CD4-positive, alpha-beta T cell treated with Interleukin-4 for 1 hour (primary cell): ENCODE measurements at regions not wholly inside any gene's neighbourhood (a gene's known extent, or its start where the extent isn't known, plus 50 kb on each side); places are given as distances from the start of the nearest gene placed in this dataset.

ENCODE experiments used
- DNase-seq, 2 donors: peaks; one replicate each; pipeline ENCODE4 v3.0.0-alpha.2; 2020 to 2022

- DNase-seq = no peak
Observed at GRCh38 chr12:58369576-58369975, 428.2 kb downstream of the ATP23 start.

GRCh38 chr12:58372298-58372697 lies 430.9 kb downstream of the ATP23 start:
- DNase-seq = no peak

- DNase-seq = no peak
Observed at GRCh38 chr12:58378028-58378427, 436.7 kb downstream of the ATP23 start.

DNA sequence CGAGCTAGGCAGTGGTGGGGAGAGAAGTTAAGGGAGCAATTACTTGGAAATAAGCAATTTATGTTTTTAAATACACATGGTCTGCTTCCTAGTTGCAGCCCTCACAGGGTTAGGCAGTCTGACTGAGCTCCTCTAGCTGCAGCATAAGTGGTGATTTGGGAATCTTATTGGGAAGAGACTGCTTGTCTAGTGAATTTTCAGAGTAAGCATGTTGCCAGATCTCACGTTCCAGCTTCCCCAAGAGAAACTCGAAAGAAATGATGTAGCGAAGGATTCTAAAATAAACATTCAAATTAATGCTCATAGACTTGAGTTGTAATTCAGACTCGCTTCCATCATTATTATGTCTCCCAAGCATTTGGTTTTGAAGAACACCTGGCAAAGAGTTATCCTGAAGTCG lies 440.2 kb downstream of the ATP23 start:
- no peak for DNase-seq

DNA sequence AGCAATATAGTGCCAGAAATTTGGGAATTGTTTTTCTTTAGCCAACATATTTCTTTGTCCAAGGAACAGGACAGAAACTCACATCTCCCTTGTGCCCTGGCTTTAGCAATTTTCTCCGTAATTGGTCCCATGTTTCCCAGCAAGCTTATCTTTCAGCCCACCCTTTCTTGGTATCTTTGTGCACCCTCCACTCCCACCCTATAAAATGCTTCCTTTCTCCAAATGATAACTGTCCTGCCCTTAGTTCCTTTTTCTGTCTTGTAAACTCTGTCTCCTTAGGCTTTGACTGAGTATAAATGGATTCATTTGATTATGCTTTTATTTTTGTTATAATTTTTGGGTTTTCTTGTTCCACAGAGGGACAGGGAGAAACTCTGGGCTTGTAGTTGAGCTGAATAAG lies 442.8 kb downstream of the ATP23 start:
- DNase-seq = no peak

DNA sequence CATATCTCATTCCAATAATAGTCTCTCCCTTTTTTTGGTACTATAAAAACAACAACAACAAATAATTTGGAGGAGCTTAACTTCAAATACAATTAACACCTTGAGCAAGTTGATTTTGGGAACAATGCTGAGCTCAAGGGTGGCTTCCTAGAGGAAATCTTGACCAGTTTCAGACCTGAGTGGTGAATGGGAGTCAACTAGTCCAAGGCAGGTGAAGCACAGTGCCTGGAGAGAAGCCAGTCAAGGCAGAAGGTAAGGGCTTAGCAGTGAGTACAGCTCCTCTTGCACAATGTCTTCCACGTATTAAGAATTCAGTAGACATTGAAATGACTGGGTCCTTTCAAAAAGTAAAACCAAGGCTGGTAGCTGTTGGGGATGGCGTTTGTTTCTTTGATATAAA lies 444.8 kb downstream of the ATP23 start:
- no peak for DNase-seq

- DNase-seq = no peak
Observed at GRCh38 chr12:58387199-58387598, 445.8 kb downstream of the ATP23 start.

GRCh38 chr12:58388261-58388660 lies 446.9 kb downstream of the ATP23 start:
- no peak for DNase-seq

DNA sequence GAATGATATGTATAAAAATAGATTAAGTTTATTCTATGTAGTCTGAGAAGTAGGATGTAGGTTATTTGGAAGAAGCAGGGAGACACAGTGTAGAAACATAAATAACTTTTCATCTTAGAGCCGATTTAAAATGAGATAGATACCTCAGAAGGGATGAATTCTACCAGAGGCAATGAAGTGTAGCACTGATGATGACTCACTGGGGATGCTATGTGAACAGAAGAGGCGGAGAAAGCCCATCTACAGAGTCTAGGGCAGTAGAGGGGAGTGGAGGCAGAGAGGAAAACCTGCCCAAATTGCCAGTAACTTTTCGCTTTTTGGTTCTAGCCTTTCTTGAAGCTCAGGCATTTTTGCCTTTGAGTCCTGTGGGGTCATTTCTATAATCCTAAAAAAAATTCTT lies 451.8 kb downstream of the ATP23 start:
- no peak for DNase-seq

DNA sequence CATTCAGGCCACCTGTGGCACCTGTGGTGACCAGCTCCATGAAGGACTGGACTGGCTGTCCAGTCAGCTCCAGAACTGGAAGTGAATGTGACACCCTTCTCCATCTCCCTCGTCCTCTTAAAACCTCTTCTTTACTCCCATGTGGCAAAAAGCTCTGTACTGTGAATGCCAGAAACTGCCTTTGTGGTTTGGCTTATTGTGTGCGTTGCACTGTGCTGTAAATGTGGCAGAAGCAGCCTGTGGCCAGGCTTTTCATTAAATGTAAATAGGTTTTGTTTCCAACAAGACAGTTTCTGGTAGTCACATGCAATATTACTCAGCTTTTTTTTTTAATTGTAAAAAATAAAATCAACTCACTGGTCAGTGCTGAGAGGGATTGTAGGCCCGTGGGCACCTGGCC lies 453.7 kb downstream of the ATP23 start:
- DNase-seq = no peak

DNA sequence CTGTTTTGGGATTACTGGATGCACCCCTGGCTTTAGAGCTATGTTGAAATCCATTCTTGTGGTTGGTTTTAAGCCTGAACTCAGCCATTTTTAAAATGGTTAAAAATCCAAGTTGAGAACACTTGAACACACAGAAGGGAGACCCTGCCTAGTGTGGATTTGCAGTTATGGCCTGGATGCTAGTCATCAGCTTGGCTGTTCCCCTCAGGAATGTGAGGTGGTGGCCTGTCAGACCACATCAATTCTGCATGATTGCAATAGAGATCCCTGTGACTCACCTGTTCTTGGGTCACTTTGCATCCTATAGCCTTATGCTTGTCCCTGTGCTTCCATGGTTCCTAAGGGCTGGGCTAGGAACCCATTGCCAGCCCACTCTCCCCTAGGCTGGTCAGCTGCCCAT lies 454.1 kb downstream of the ATP23 start:
- no peak for DNase-seq

DNA sequence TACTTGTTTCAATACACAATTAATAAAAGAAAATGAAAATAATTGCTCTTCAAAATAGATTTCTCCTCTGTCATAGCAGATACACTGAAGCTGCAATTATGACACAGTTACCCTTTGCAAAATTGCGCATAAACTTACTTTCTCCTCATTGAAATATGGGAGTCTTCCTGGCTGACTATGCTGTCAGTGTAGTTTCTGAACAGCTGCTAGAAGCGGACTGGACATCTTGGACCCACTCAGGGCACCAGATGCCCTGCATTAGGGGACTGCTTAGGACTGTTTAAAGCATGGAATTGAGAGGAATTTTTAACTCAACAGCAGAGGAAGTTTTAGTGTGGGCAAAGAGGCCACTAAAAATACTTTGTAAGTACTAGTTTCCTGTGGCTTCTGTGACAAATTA lies 454.9 kb downstream of the ATP23 start:
- DNase-seq = no peak

DNA sequence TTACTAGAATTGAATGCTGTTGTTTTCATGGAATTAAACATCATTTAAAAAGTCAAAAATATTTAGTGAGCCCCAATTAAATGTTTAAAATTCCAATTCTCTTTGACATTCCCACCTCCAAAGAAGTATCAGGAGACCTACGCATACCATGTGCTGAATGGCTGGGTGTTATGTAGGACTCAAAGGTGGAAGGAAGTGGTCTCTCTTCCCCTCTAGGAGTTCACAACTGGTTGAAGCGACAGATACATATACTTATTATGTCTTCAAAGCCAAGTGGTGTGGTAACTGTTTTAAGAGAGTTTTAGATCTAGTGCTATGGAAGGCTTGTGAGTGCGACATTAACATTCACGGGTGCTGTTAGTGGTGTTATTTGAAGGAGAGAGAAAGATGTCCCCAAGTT lies 464.0 kb downstream of the ATP23 start:
- DNase-seq = no peak

- no peak for DNase-seq
Observed at GRCh38 chr12:58408516-58408915, 467.1 kb downstream of the ATP23 start.

DNA sequence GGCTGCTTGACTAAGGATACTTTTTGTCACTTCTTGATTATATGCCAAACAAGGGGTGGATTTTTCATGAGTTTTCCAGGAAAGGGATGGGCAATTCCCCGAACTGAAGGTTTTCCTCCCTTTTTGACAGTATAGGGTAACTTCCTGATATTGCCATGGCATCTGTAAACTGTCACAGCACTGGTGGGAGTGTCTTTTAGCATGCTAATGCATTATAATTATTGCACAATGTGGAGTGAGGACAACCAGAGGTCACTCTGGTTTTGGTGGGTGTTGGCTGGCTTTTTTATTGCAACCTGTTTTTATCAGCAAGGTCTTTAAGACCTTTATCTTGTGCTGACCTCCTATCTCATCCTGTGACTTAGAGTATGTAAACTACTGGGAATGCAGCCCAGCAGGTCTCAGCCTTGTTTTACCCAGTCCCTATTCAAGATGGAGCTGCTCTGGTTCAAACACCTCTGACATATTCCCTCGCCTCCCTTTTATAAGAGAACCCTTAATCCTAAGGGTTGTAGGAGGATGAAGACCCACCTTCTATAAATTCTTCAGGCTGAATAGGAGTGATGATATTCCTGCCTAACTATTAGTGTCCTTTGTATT lies 471.2 kb downstream of the ATP23 start:
- no peak for DNase-seq

- no peak for DNase-seq
Observed at GRCh38 chr12:58413794-58414193, 472.4 kb downstream of the ATP23 start.

DNA sequence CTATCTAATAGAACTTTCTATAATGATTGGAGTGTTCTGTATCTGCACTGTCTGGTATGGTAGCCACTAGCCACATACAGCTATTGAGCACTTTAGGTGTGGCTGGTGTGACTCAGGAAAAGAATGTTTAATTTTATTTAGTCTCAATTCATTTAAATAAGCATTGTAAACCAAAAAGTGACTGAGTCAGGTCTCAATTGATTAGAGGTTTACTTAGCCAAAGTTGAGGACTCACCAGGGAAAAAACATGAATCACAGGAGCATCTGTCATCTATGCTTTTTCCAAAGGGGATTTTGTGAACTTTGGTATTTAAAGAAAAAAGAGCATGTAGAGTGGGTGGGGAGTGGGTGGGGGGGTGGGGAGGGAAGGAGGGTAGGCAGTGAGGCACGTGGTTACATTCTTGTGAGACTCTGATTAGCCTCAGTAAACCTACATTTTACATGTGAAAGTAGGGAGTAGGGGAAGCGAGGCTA lies 473.1 kb downstream of the ATP23 start:
- DNase-seq = no peak

DNA sequence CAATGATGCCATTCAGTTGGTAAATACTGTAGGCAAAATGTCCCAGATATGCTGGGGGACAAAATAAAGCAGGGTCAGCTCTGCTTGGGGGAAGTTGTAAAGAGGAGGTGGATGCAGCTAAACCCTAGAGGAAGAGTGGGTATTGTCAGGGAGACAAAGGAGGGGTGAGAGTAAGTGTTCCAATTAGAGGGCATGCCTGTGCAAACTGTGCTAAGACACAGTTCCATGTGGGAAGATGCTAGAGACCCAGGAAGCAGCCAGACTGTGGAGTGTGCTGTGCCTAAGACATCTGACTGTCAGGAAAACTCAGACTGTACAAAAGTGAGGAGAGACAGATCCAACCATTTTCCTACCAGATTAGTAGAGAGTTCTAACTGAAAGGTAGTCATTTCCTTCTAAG lies 474.3 kb downstream of the ATP23 start:
- DNase-seq = no peak

DNA sequence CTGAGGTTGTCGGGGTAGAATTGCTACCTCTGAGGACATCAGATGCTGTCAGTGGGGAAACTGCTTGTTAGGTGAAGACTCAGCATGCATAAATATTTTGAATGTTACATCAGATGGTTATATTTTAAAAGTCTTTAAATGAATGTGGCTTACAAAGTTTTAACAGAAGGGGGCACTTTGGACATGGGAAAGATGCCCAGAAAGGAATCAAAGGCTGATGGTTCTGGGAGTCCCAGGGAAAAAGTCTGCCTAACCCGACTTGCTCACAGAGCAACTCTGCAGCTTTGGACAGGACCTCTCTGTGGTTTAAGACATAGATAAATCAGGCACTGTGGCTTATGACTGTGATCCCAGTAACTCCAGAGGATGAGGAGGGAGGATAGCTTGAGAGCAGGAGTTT lies 474.9 kb downstream of the ATP23 start:
- DNase-seq = no peak

DNA sequence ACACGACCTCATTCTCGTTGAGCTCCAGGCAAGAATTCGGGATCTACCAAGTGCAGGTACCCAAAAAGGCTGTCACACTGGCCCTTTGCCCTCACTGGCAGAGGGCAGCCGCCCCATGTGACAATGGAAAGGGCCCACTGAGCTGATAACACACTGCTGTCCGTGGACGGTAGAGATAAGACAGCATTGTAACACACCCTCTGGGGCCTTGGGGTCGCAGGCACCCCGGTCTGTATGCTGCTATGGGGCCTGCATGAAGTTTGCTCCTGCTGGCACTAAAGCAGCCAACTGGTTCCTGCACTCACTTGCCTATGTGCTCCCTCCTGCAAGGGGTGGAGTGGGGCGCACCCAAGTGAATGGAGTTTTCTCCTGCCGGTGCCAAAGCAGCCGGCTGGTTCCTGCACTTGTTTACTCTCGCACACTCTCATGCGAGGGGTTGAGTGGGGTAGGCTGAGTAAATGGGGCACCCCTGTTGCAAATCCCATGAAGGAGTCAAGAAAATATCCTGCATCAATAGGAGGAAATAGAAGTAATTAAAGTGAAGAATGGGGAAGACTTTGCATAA lies 477.9 kb downstream of the ATP23 start:
- DNase-seq = no peak

DNA sequence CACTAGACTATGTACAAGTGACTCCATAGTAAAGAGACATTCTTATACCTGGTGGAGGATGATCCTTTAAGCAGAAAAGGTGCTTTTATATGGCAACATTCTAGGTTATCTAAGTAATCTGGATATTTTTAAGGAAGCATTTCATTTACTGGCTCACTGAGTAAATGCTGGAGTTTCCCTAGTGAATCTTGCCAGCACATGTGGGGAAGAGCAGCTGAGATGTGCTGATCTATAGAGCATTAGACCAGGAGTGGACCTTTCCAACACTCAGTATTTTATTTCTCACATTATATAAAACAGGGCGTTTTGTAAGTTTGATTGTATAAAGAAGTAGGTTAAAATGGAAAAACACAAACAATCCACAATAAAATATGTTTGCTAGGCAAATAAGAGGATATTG lies 478.5 kb downstream of the ATP23 start:
- DNase-seq = no peak

GRCh38 chr12:58420503-58420902 lies 479.1 kb downstream of the ATP23 start:
- no peak for DNase-seq

- no peak for DNase-seq
Observed at GRCh38 chr12:58421990-58422389, 480.6 kb downstream of the ATP23 start.

GRCh38 chr12:58424735-58425392 lies 483.5 kb downstream of the ATP23 start:
- DNase-seq = no peak
